ENCODE measurements at regions not wholly inside any gene's neighbourhood (a gene's known extent, or its start where the extent isn't known, plus 50 kb on each side); places are given as distances from the start of the nearest gene placed in this dataset.

- Histone ChIP-seq H3K4me3 (ENCODE audit: low read depth in 2 of 2, low read length in 2 of 2) (no peak overlapping the region), H3K27ac (ENCODE audit: low read length) (no peak overlapping the region), H3K36me3 (ENCODE audit: control insufficient read depth, insufficient read depth, low read length) (no peaks in the 10 kb centered on the region), H3K4me1 (ENCODE audit: control insufficient read depth, insufficient read depth, low read length) (no peaks in the 10 kb centered on the region), H3K27me3 (ENCODE audit: control insufficient read depth, insufficient read depth, low read length) (no peaks in the 10 kb centered on the region), H3K9me3 (ENCODE audit: control insufficient read depth, insufficient read depth, low read depth, low read length) (no peaks in the 10 kb centered on the region)
- intact Hi-C loops (cut with micrococcal nuclease; ENCODE audit: unreplicated experiment) = no loop called here
- CTCF ChIA-PET = no interaction called here
- ATAC-seq (no peak), DNase-seq (ENCODE audit: low read depth, low spot score) (no peak)
- in situ Hi-C loops (cut with HindIII; ENCODE audit: low pct_unique_long_range_greater_than_20kb, low sequenced_read_pairs) = no loop called here
- POLR2A ChIA-PET = no interaction called here
- TF ChIP-seq TCF7L2 (IDR thresholded peaks at IDR 0.05; ENCODE audit: low read depth, low read length) = no peak
- no peak for TF ChIP-seq SIN3A (IDR thresholded peaks at IDR 0.05; ENCODE audit: borderline replicate concordance, insufficient read depth, low read depth, low read length)
- no peak for TF ChIP-seq CTCF (IDR thresholded peaks at IDR 0.05)
- no peak for TF ChIP-seq POLR2AphosphoS5 (IDR thresholded peaks at IDR 0.05; ENCODE audit: low read depth, low read length)
- no peak for TF ChIP-seq REST (IDR thresholded peaks at IDR 0.05; ENCODE audit: insufficient read depth in 1 of 2, low read depth in 2 of 2, low read length in 1 of 2)
- BruUV-seq (replicated peaks) = no TSS peak
Measured at GRCh38 chr7:16091701-16092310, 329.5 kb downstream of the CRPPA start.

GRCh38 chr7:16089801-16090200 lies 331.5 kb downstream of the CRPPA start:
- intact Hi-C loops (cut with micrococcal nuclease; ENCODE audit: unreplicated experiment) = no loop called here
- TF ChIP-seq TCF7L2 (IDR thresholded peaks at IDR 0.05; ENCODE audit: low read depth, low read length) (no peak), SIN3A (IDR thresholded peaks at IDR 0.05; ENCODE audit: borderline replicate concordance, insufficient read depth, low read depth, low read length) (no peak), REST (IDR thresholded peaks at IDR 0.05; ENCODE audit: insufficient read depth in 1 of 2, low read depth in 2 of 2, low read length in 1 of 2) (no peak), CTCF (IDR thresholded peaks at IDR 0.05) (no peak), POLR2AphosphoS5 (IDR thresholded peaks at IDR 0.05; ENCODE audit: low read depth, low read length) (no peak)
- no peak overlapping the region for H3K4me3 ChIP-seq (ENCODE audit: low read depth in 2 of 2, low read length in 2 of 2)
- POLR2A ChIA-PET = no interaction called here
- ATAC-seq (no peak), DNase-seq (ENCODE audit: low read depth, low spot score) (no peak)
- no peaks in the 10 kb centered on the region for H3K27me3 ChIP-seq (ENCODE audit: control insufficient read depth, insufficient read depth, low read length)
- in situ Hi-C loops (cut with HindIII; ENCODE audit: low pct_unique_long_range_greater_than_20kb, low sequenced_read_pairs) = no loop called here
- H3K27ac ChIP-seq (ENCODE audit: low read length) = no peak overlapping the region
- H3K4me1 ChIP-seq (ENCODE audit: control insufficient read depth, insufficient read depth, low read length) = no peaks in the 10 kb centered on the region
- CTCF ChIA-PET = no interaction called here
- no peaks in the 10 kb centered on the region for H3K36me3 ChIP-seq (ENCODE audit: control insufficient read depth, insufficient read depth, low read length)
- no TSS peak for BruUV-seq (replicated peaks)
- H3K9me3 ChIP-seq (ENCODE audit: control insufficient read depth, insufficient read depth, low read depth, low read length) = no peaks in the 10 kb centered on the region

All from Panc1 (cell line).